Keratinocyte (primary cell): ENCODE measurements at regions not wholly inside any gene's neighbourhood (a gene's known extent, or its start where the extent isn't known, plus 50 kb on each side); places are given as distances from the start of the nearest gene placed in this dataset.

ENCODE experiments used
- DNase-seq: peaks from one replicate; pipeline ENCODE4 v3.0.0-alpha.2; 2011; ENCODE audit warnings: low read depth, missing footprints, low spot score
- FAIRE-seq: peaks from 2 replicates; lab custom pipeline; 2011; peaks lifted over from hg19 to GRCh38; lab: Jason Lieb, UNC
- H2AFZ ChIP-seq: 2 replicates; pipeline ENCODE4 v1.6.0; 2012; ENCODE audit warnings: low read length, control low read depth, inconsistent platforms; ENCODE audit not compliant: control insufficient read depth
- H3K27ac ChIP-seq: 2 replicates; pipeline ENCODE4 v1.5.1; 2011; ENCODE audit warnings: low read length; ENCODE audit not compliant: control insufficient read depth, insufficient read depth
- H3K27me3 ChIP-seq: 3 replicates; pipeline ENCODE4 v1.6.0; 2011; ENCODE audit warnings: low read length; ENCODE audit not compliant: control insufficient read depth, insufficient read depth; ENCODE audit errors: extremely low read depth
- H3K36me3 ChIP-seq, 2 experiments: 2 replicates in 1 of 2; 3 replicates in 1 of 2; pipeline ENCODE4 v1.5.1; 2011; ENCODE audit warnings: low read length in 2 of 2, mild to moderate bottlenecking in 1 of 2; ENCODE audit not compliant: control insufficient read depth in 2 of 2, insufficient read depth in 2 of 2; ENCODE audit errors: extremely low read depth in 1 of 2
- H3K4me1 ChIP-seq: 3 replicates; pipeline ENCODE4 v1.5.1; 2011; ENCODE audit warnings: low read length; ENCODE audit not compliant: control insufficient read depth, insufficient read depth; ENCODE audit errors: extremely low read depth
- H3K4me2 ChIP-seq: 3 replicates; pipeline ENCODE4 v1.6.0; 2011; ENCODE audit warnings: low read depth, low read length; ENCODE audit not compliant: control insufficient read depth, insufficient read depth; ENCODE audit errors: extremely low read depth
- H3K4me3 ChIP-seq, 3 experiments: fragments of 200-600 bp in 1 of 3; sonication (generic) in 1 of 3; 2 replicates in 2 of 3; 3 replicates in 1 of 3; pipeline ENCODE4 v1.5.1; 2011 to 2016; ENCODE audit warnings: low read length in 3 of 3, mild to moderate bottlenecking in 3 of 3, control low read depth in 2 of 3, inconsistent platforms in 1 of 3, low read depth in 1 of 3, mixed read lengths in 1 of 3, mixed run types in 1 of 3, moderate library complexity in 1 of 3; ENCODE audit not compliant: control insufficient read depth in 2 of 3, insufficient read depth in 2 of 3; ENCODE audit errors: extremely low read depth in 1 of 3
- H3K79me2 ChIP-seq: 2 replicates; pipeline ENCODE4 v1.6.0; 2012; ENCODE audit warnings: low read length; ENCODE audit not compliant: control insufficient read depth, insufficient read depth
- H3K9ac ChIP-seq: 3 replicates; pipeline ENCODE4 v1.6.0; 2011; ENCODE audit warnings: low read length; ENCODE audit not compliant: control insufficient read depth, insufficient read depth; ENCODE audit errors: extremely low read depth
- H3K9me1 ChIP-seq: 3 replicates; pipeline ENCODE4 v1.6.0; 2011; ENCODE audit warnings: low read length; ENCODE audit not compliant: control insufficient read depth, insufficient read depth; ENCODE audit errors: extremely low read depth
- H3K9me3 ChIP-seq: 2 replicates; pipeline ENCODE4 v1.5.1; 2012; ENCODE audit warnings: low read depth, low read length; ENCODE audit not compliant: control insufficient read depth
- H4K20me1 ChIP-seq: 3 replicates; pipeline ENCODE4 v1.6.0; 2011; ENCODE audit warnings: low read length; ENCODE audit not compliant: control insufficient read depth, insufficient read depth; ENCODE audit errors: extremely low read depth
- EZH2 ChIP-seq: IDR thresholded peaks from one replicate; pipeline ENCODE4 v1.6.1; 2012; ENCODE audit warnings: inconsistent platforms, mild to moderate bottlenecking, low read length, moderate library complexity
- dilution Hi-C: fragments of 300-500 bp; cut with MboI; formaldehyde crosslinking; loops from one replicate; pipeline ENCODE4 v1.7.0; 2020; ENCODE audit warnings: low sequenced_read_pairs; ENCODE audit not compliant: extremely low pct_ligation_motif_present
- TF ChIP-seq, protein P1 (sequence below), 3 experiments: IDR thresholded peaks in 1 of 3; conservative IDR thresholded peaks in 1 of 3; optimal IDR thresholded peaks in 1 of 3; 2 replicates in 2 of 3; 3 replicates in 1 of 3; pipeline versions ENCODE3 to v1.5.1; 2011; ENCODE audit warnings: low read length in 3 of 3, mild to moderate bottlenecking in 3 of 3, moderate library complexity in 2 of 3, control low read depth in 1 of 3, inconsistent platforms in 1 of 3; ENCODE audit not compliant: insufficient read depth in 2 of 3; ENCODE audit errors: extremely low read depth in 1 of 3

DNA sequence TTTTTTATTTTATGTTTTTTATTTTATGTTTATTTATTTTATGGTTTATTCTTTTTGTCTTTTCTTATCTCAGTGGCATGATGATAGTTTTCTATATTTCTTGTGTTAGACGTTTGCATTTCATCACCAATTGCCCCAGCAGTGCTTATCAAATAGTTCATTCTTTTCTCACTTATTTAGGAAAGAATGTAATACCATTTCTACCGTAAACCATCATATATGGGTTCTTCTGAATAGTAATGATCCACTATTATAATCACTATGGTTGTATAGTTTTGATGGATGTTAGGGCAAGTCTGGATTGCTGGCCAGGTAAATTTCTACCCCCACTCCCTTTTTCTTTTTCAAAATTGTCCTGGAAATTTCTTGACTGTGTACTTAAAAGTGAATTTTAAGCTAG, 134.6 kb upstream of the FBXO33 start:
- DNase-seq (no peak), FAIRE-seq (no peak)
- Histone ChIP-seq H3K4me1 (no peaks in the 10 kb centered on the region), H3K4me2 (no peak overlapping the region), H3K9me1 (no peaks in the 10 kb centered on the region), H2AFZ (no peak overlapping the region), H3K36me3 (no peaks in the 10 kb centered on the region), H4K20me1 (no peaks in the 10 kb centered on the region), H3K27me3 (no peaks in the 10 kb centered on the region), H3K27ac (no peak overlapping the region), H3K9ac (no peak overlapping the region), H3K9me3 (peaks cover 2% of the 10 kb centered on the region), H3K79me2 (no peaks in the 10 kb centered on the region), H3K4me3 (no peak overlapping the region)
- TF ChIP-seq, protein P1, sequence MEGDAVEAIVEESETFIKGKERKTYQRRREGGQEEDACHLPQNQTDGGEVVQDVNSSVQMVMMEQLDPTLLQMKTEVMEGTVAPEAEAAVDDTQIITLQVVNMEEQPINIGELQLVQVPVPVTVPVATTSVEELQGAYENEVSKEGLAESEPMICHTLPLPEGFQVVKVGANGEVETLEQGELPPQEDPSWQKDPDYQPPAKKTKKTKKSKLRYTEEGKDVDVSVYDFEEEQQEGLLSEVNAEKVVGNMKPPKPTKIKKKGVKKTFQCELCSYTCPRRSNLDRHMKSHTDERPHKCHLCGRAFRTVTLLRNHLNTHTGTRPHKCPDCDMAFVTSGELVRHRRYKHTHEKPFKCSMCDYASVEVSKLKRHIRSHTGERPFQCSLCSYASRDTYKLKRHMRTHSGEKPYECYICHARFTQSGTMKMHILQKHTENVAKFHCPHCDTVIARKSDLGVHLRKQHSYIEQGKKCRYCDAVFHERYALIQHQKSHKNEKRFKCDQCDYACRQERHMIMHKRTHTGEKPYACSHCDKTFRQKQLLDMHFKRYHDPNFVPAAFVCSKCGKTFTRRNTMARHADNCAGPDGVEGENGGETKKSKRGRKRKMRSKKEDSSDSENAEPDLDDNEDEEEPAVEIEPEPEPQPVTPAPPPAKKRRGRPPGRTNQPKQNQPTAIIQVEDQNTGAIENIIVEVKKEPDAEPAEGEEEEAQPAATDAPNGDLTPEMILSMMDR (optimal IDR thresholded peaks at IDR 0.05 in 1 of 3, IDR thresholded peaks at IDR 0.05 in 1 of 3, conservative IDR thresholded peaks at IDR 0.05 in 1 of 3; ENCODE audit: extremely low read depth in 1 of 3, insufficient read depth in 2 of 3, low read length in 3 of 3): no peak
- TF ChIP-seq EZH2: no peak
- dilution Hi-C loops: no loop called here

DNA sequence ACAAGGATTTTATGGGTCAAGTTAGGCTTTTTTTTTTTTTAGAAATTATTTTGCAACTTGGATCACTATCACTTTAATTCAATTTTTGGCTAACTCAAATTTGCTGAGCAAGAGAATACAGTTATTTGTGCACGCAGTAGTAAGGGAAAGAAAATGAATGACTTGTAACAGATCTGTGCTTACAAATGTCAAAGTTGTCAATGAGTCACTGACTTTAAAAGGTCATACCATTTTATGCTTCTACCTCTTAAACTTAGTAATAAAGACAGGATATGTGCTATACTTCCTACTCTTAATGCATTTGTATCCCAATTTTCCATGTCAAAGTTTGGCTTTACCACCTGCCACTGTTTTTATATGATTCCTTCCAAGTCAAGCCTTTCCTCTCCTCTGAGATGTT, 131.1 kb upstream of the FBXO33 start:
- no peak for TF ChIP-seq EZH2
- TF ChIP-seq, protein P1 (optimal IDR thresholded peaks at IDR 0.05 in 1 of 3, IDR thresholded peaks at IDR 0.05 in 1 of 3, conservative IDR thresholded peaks at IDR 0.05 in 1 of 3; ENCODE audit: extremely low read depth in 1 of 3, insufficient read depth in 2 of 3, low read length in 3 of 3): no peak
- Histone ChIP-seq H3K36me3 (no peaks in the 10 kb centered on the region), H3K27ac (no peak overlapping the region), H3K4me3 (no peak overlapping the region), H3K4me2 (no peak overlapping the region), H3K9ac (no peak overlapping the region), H3K79me2 (no peaks in the 10 kb centered on the region), H3K9me3 (peaks cover 4% of the 10 kb centered on the region), H4K20me1 (no peaks in the 10 kb centered on the region), H3K27me3 (no peaks in the 10 kb centered on the region), H3K9me1 (no peaks in the 10 kb centered on the region), H2AFZ (no peak overlapping the region), H3K4me1 (no peaks in the 10 kb centered on the region)
- dilution Hi-C loops: no loop called here
- DNase-seq: no peak
- no peak for FAIRE-seq
